Testis (tissue), 2 donors: ENCODE measurements at regions not wholly inside any gene's neighbourhood (a gene's known extent, or its start where the extent isn't known, plus 50 kb on each side); places are given as distances from the start of the nearest gene placed in this dataset.
A peak's percentile ranks its signal among the peaks of the same experiment; 100 is the strongest.

Source experiments
- DNase-seq: peaks from one replicate; pipeline ENCODE4 v3.0.0-alpha.2; 2019
- H3K27ac ChIP-seq, 2 donors: fragments of 200-600 bp; sonication (generic); one replicate each; pipeline ENCODE4 v1.5.1; 2019
- H3K27me3 ChIP-seq: fragments of 200-600 bp; sonication (generic); one replicate; pipeline ENCODE4 v1.5.1; 2019
- H3K36me3 ChIP-seq: fragments of 200-600 bp; sonication (generic); one replicate; pipeline ENCODE4 v1.5.1; 2017; ENCODE audit warnings: low read depth; ENCODE audit errors: missing control alignments
- H3K4me1 ChIP-seq: fragments of 200-600 bp; sonication (generic); one replicate; pipeline ENCODE4 v1.5.1; 2019
- H3K4me3 ChIP-seq, 2 donors: fragments of 200-600 bp; sonication (generic); one replicate each; pipeline ENCODE4 v1.5.1; 2017 to 2019
- H3K9me3 ChIP-seq: fragments of 200-600 bp; sonication (generic); one replicate; pipeline ENCODE4 v1.5.1; 2017
- POLR2A ChIP-seq: fragments of 450-650 bp; IDR thresholded peaks from one replicate; pipeline ENCODE4 v1.6.1; 2017; ENCODE audit warnings: antibody characterized with exemption, mild to moderate bottlenecking, moderate library complexity
- WGBS, 2 donors: methylation state at CpG; one replicate each; pipeline ENCODE4 v1.1.5; 2018; 5-methylcytosine and 5-hydroxymethylcytosine counted together
- intact Hi-C: fragments of 100-400 bp; cut with DNase I; formaldehyde crosslinking; loops from one replicate; pipeline ENCODE4 v1.15.1; 2023; ENCODE audit warnings: low total_unique reads
- small RNA-seq, 2 donors: library from RNA; depleted of rRNA; stranded (forward); fragments of <200 nt; gene quantifications; one replicate each; pipeline ENCODE3, GENCODE V24; 2016
- TF ChIP-seq, protein P1 (sequence below), 3 experiments: fragments of 450-650 bp in 2 of 3; fragments of 200-600 bp in 1 of 3; sonication (generic) in 1 of 3; IDR thresholded peaks; one replicate each; pipeline ENCODE4 v1.5.1; 2016 to 2019; ENCODE audit warnings: antibody characterized with exemption in 3 of 3, mild to moderate bottlenecking in 2 of 3, moderate library complexity in 1 of 3

- no peaks in the 10 kb centered on the region for H3K9me3 ChIP-seq
- 36 to 56% methylated on average over 7 of the region's 7 CpGs for WGBS, 2 donors
- no peaks in the 10 kb centered on the region for H3K4me1 ChIP-seq
- DNase-seq: peak; percentile 28
- no peaks in the 10 kb centered on the region for H3K36me3 ChIP-seq
- intact Hi-C loops: no loop called here
- no peak overlapping the region for H3K4me3 ChIP-seq
- no peak for TF ChIP-seq POLR2A
- TF ChIP-seq, protein P1, sequence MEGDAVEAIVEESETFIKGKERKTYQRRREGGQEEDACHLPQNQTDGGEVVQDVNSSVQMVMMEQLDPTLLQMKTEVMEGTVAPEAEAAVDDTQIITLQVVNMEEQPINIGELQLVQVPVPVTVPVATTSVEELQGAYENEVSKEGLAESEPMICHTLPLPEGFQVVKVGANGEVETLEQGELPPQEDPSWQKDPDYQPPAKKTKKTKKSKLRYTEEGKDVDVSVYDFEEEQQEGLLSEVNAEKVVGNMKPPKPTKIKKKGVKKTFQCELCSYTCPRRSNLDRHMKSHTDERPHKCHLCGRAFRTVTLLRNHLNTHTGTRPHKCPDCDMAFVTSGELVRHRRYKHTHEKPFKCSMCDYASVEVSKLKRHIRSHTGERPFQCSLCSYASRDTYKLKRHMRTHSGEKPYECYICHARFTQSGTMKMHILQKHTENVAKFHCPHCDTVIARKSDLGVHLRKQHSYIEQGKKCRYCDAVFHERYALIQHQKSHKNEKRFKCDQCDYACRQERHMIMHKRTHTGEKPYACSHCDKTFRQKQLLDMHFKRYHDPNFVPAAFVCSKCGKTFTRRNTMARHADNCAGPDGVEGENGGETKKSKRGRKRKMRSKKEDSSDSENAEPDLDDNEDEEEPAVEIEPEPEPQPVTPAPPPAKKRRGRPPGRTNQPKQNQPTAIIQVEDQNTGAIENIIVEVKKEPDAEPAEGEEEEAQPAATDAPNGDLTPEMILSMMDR (IDR thresholded peaks at IDR 0.05): peak in 2 of 3 experiments; percentile 61 to 65
- no peaks in the 10 kb centered on the region for H3K27me3 ChIP-seq
- no peak overlapping the region for H3K27ac ChIP-seq
Observed at GRCh38 chr12:30806989-30807694, 52.4 kb upstream of the CAPRIN2 start.

GRCh38 chr12:30805959-30806358, 51.2 kb upstream of the CAPRIN2 start:
- TF ChIP-seq POLR2A: no peak
- TF ChIP-seq, protein P1 (IDR thresholded peaks at IDR 0.05): no peak
- no peak for DNase-seq
- no peaks in the 10 kb centered on the region for H3K36me3 ChIP-seq
- intact Hi-C loops: no loop called here
- H3K27me3 ChIP-seq: no peaks in the 10 kb centered on the region
- H3K27ac ChIP-seq: no peak overlapping the region
- no peaks in the 10 kb centered on the region for H3K4me1 ChIP-seq
- no peak overlapping the region for H3K4me3 ChIP-seq
- 85 to 86% methylated on average over 1 of the region's 1 CpG for WGBS, 2 donors
- no peaks in the 10 kb centered on the region for H3K9me3 ChIP-seq

Small RNAs in the stretch of these regions (small RNA-seq; reads per million reads assigned to genes)
- 0 reads per million in 2 donors for gene PPIAP44
